ENCODE measurements at regions not wholly inside any gene's neighbourhood (a gene's known extent, or its start where the extent isn't known, plus 50 kb on each side); places are given as distances from the start of the nearest gene placed in this dataset.

DNA sequence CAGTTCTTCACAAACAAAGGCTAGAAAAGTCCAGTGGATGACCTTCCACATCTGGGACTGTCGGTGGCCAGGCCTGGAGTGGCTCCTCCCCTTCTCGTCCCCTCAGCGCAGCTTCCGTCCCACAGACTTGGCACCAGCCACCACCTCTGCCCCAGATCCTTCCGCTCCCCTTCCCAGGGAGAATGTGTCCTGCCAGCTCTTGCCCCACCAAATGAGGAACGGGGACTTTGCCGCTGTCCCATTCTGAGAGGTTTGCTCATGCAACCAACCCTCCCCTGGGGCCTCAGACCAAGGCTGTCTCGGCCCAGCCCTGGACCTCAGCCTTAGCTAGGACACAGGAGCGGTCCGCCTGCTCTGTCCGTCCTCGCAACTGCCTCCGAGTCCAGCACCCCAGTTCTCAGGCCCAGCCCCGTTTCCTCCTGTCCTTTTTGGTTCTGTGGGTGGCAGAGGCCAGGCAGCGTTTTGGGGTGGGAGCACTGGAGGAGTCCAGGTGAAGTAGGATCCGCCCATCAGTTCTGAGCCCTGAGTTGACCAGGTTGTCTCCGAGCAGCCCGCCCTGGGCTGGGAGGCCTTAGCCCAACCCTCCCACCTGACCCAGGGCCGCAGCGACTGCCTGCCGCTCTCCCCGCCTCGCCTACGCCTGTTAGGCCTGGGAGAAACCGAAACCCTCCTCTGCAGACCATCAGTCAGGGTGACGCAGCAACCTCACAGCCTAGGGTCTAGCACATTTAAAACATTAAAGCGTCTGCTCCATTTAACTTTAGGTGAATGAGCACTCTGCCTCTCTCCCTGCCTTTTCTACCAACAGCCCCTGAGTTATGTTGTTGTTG is 284.3 kb downstream of the FOXO1 start:
- H2AFZ ChIP-seq (ENCODE audit: low read length), result no peak overlapping the region

DNA sequence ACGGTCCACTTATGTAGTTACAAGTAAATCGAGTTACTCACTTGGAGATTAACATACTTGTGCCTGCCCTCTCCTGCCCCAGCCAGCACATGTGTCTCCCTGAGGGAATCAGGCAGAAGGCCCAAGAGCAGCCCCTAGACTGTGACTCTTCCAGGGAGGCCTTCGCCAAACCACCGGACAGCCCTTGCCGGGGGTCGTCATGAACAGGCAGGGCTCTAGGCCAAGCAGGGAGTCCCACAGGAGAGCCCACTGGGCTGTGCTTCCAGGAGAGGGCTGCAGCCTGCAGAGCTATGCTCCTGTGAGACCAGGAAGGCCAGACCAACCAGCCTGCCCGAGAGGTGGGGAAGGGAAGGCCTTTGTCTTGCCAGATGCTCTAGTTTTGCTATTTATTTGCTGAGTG is 283.3 kb downstream of the FOXO1 start:
- Histone ChIP-seq H3K4me3 (ENCODE audit: low read depth, low read length, poor library complexity, severe bottlenecking) (no peak overlapping the region), H3K4me2 (ENCODE audit: low read length) (no peak overlapping the region), H3F3A (ENCODE audit: insufficient read depth, low read length) (no peaks in the 10 kb centered on the region), H4K20me1 (ENCODE audit: insufficient read depth, low read length) (no peaks in the 10 kb centered on the region), H3K27ac (ENCODE audit: low read depth, low read length, poor library complexity, severe bottlenecking) (peak overlapping the region; percentile 19), H3K27me3 (ENCODE audit: insufficient read depth, low read length) (no peaks in the 10 kb centered on the region), H3K9me2 (ENCODE audit: low read depth, low read length) (no peaks in the 10 kb centered on the region), H3K79me2 (ENCODE audit: insufficient read depth, low read length) (no peaks in the 10 kb centered on the region), H3K36me3 (ENCODE audit: insufficient read depth, low read length) (no peaks in the 10 kb centered on the region), H3K9me3 (ENCODE audit: low read length) (no peaks in the 10 kb centered on the region), H2AFZ (ENCODE audit: low read length) (peak overlapping the region; percentile 92), H3K9ac (ENCODE audit: low read length) (no peak overlapping the region), H3K4me1 (ENCODE audit: insufficient read depth, low read length, severe bottlenecking) (peaks cover 36% of the 10 kb centered on the region)
- TF ChIP-seq, protein P1, sequence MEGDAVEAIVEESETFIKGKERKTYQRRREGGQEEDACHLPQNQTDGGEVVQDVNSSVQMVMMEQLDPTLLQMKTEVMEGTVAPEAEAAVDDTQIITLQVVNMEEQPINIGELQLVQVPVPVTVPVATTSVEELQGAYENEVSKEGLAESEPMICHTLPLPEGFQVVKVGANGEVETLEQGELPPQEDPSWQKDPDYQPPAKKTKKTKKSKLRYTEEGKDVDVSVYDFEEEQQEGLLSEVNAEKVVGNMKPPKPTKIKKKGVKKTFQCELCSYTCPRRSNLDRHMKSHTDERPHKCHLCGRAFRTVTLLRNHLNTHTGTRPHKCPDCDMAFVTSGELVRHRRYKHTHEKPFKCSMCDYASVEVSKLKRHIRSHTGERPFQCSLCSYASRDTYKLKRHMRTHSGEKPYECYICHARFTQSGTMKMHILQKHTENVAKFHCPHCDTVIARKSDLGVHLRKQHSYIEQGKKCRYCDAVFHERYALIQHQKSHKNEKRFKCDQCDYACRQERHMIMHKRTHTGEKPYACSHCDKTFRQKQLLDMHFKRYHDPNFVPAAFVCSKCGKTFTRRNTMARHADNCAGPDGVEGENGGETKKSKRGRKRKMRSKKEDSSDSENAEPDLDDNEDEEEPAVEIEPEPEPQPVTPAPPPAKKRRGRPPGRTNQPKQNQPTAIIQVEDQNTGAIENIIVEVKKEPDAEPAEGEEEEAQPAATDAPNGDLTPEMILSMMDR (IDR thresholded peaks at IDR 0.05; ENCODE audit: low read length), result no peak
- TF ChIP-seq EZH2 (IDR thresholded peaks at IDR 0.05; ENCODE audit: borderline replicate concordance, low read length), result no peak

More for the DNA sequence above, 284.3 kb downstream of the FOXO1 start:
- Histone ChIP-seq H3K79me2 (ENCODE audit: insufficient read depth, low read length) (no peaks in the 10 kb centered on the region), H3K4me2 (ENCODE audit: low read length) (no peak overlapping the region), H3K4me3 (ENCODE audit: low read depth, low read length, poor library complexity, severe bottlenecking) (no peak overlapping the region), H3K9me3 (ENCODE audit: low read length) (no peaks in the 10 kb centered on the region), H4K20me1 (ENCODE audit: insufficient read depth, low read length) (no peaks in the 10 kb centered on the region), H3F3A (ENCODE audit: insufficient read depth, low read length) (no peaks in the 10 kb centered on the region), H3K9ac (ENCODE audit: low read length) (no peak overlapping the region), H3K36me3 (ENCODE audit: insufficient read depth, low read length) (no peaks in the 10 kb centered on the region), H3K27me3 (ENCODE audit: insufficient read depth, low read length) (no peaks in the 10 kb centered on the region), H3K9me2 (ENCODE audit: low read depth, low read length) (no peaks in the 10 kb centered on the region), H3K27ac (ENCODE audit: low read depth, low read length, poor library complexity, severe bottlenecking) (no peak overlapping the region), H3K4me1 (ENCODE audit: insufficient read depth, low read length, severe bottlenecking) (peaks cover 26% of the 10 kb centered on the region)
- no peak for TF ChIP-seq EZH2 (IDR thresholded peaks at IDR 0.05; ENCODE audit: borderline replicate concordance, low read length)
- TF ChIP-seq, protein P1 (IDR thresholded peaks at IDR 0.05; ENCODE audit: low read length), result no peak

DNA sequence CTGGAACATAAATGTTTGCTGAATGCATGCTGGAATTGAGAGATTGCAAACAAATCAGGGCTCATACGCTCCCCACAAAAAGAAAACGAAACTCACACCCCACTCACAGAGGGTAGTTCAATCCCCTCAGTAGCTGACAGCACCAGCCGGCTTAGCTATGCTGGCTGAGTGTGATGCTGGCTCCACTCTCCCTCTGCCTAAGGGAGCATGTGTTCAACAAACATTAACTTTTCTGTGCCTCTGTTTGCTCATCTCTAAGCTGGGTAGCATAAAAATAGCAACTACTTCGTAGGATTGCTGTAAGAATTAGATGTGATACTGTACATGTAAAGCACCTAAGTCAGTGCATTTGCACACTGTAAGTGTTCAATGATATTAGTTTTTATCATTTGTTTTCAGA is 282.6 kb downstream of the FOXO1 start:
- Histone ChIP-seq H3K4me3 (ENCODE audit: low read depth, low read length, poor library complexity, severe bottlenecking) (no peak overlapping the region), H3K27me3 (ENCODE audit: insufficient read depth, low read length) (no peaks in the 10 kb centered on the region), H2AFZ (ENCODE audit: low read length) (no peak overlapping the region), H3K27ac (ENCODE audit: low read depth, low read length, poor library complexity, severe bottlenecking) (no peak overlapping the region), H3K79me2 (ENCODE audit: insufficient read depth, low read length) (no peaks in the 10 kb centered on the region), H3F3A (ENCODE audit: insufficient read depth, low read length) (no peaks in the 10 kb centered on the region), H3K9ac (ENCODE audit: low read length) (no peak overlapping the region), H3K9me3 (ENCODE audit: low read length) (no peaks in the 10 kb centered on the region), H3K9me2 (ENCODE audit: low read depth, low read length) (no peaks in the 10 kb centered on the region), H3K36me3 (ENCODE audit: insufficient read depth, low read length) (no peaks in the 10 kb centered on the region), H3K4me2 (ENCODE audit: low read length) (no peak overlapping the region), H4K20me1 (ENCODE audit: insufficient read depth, low read length) (no peaks in the 10 kb centered on the region), H3K4me1 (ENCODE audit: insufficient read depth, low read length, severe bottlenecking) (peaks cover 42% of the 10 kb centered on the region)
- TF ChIP-seq, protein P1 (IDR thresholded peaks at IDR 0.05; ENCODE audit: low read length), result no peak
- no peak for TF ChIP-seq EZH2 (IDR thresholded peaks at IDR 0.05; ENCODE audit: borderline replicate concordance, low read length)
